ENCODE measurements at regions not wholly inside any gene's neighbourhood (a gene's known extent, or its start where the extent isn't known, plus 50 kb on each side); places are given as distances from the start of the nearest gene placed in this dataset.

GRCh38 chr18:2108591-2108990, 462.7 kb downstream of the METTL4 start:
- TF ChIP-seq CTCF (IDR thresholded peaks at IDR 0.05), result no peak
- no peaks in the 10 kb centered on the region for H3K36me3 ChIP-seq
- no peaks in the 10 kb centered on the region for H3K27me3 ChIP-seq (ENCODE audit: low read depth)
- no peak overlapping the region for H3K4me3 ChIP-seq
- H3K9me3 ChIP-seq, result no peaks in the 10 kb centered on the region
- no peak overlapping the region for H3K27ac ChIP-seq
- no peak for ATAC-seq
- H3K4me1 ChIP-seq, result no peaks in the 10 kb centered on the region
- intact Hi-C loops (cut with DNase I), result loop anchor here (10.0 kb wide), 1 partner anchor 436 kb away; no protein-coding TSS in a partner anchor
- DNase-seq, result no peak

- intact Hi-C loops (cut with DNase I), result no loop called here
- no peak overlapping the region for H3K4me3 ChIP-seq
These were observed 459.8 kb downstream of the METTL4 start for GRCh38 chr18:2111456-2111855.

GRCh38 chr18:2112435-2113045, 458.8 kb downstream of the METTL4 start:
- intact Hi-C loops (cut with DNase I), result no loop called here
- no peak for ATAC-seq

More at GRCh38 chr18:2111456-2111855, 459.8 kb downstream of the METTL4 start:
- DNase-seq, result no peak
- Histone ChIP-seq H3K27me3 (ENCODE audit: low read depth) (no peaks in the 10 kb centered on the region), H3K9me3 (no peaks in the 10 kb centered on the region), H3K4me1 (no peaks in the 10 kb centered on the region), H3K36me3 (no peaks in the 10 kb centered on the region), H3K27ac (no peak overlapping the region)
- no peak for TF ChIP-seq CTCF (IDR thresholded peaks at IDR 0.05)
- ATAC-seq, result no peak

GRCh38 chr18:2114289-2114688, 457.0 kb downstream of the METTL4 start:
- Histone ChIP-seq H3K4me1 (no peaks in the 10 kb centered on the region), H3K27ac (no peak overlapping the region), H3K36me3 (no peaks in the 10 kb centered on the region), H3K9me3 (no peaks in the 10 kb centered on the region), H3K27me3 (ENCODE audit: low read depth) (no peaks in the 10 kb centered on the region), H3K4me3 (no peak overlapping the region)
- DNase-seq (no peak), ATAC-seq (no peak)
- no peak for TF ChIP-seq CTCF (IDR thresholded peaks at IDR 0.05)
- intact Hi-C loops (cut with DNase I), result no loop called here

More at GRCh38 chr18:2112435-2113045, 458.8 kb downstream of the METTL4 start:
- no peak for DNase-seq
- Histone ChIP-seq H3K36me3 (no peaks in the 10 kb centered on the region), H3K4me1 (no peaks in the 10 kb centered on the region), H3K27ac (no peak overlapping the region), H3K4me3 (no peak overlapping the region), H3K9me3 (no peaks in the 10 kb centered on the region), H3K27me3 (ENCODE audit: low read depth) (no peaks in the 10 kb centered on the region)
- no peak for TF ChIP-seq CTCF (IDR thresholded peaks at IDR 0.05)

GRCh38 chr18:2114765-2115164, 456.5 kb downstream of the METTL4 start:
- Histone ChIP-seq H3K36me3 (no peaks in the 10 kb centered on the region), H3K4me3 (no peak overlapping the region), H3K9me3 (no peaks in the 10 kb centered on the region), H3K27ac (no peak overlapping the region), H3K4me1 (no peaks in the 10 kb centered on the region), H3K27me3 (ENCODE audit: low read depth) (no peaks in the 10 kb centered on the region)
- ATAC-seq (no peak), DNase-seq (no peak)
- TF ChIP-seq CTCF (IDR thresholded peaks at IDR 0.05), result no peak
- intact Hi-C loops (cut with DNase I), result no loop called here
